ENCODE measurements at regions not wholly inside any gene's neighbourhood (a gene's known extent, or its start where the extent isn't known, plus 50 kb on each side); places are given as distances from the start of the nearest gene placed in this dataset.

GRCh38 chr6:27052731-27053082 lies 194.8 kb upstream of the PRSS16 start:
- DNase-seq (ENCODE audit: low spot score), result no peak

- DNase-seq (ENCODE audit: low spot score), result no peak
These were observed 193.8 kb upstream of the PRSS16 start for GRCh38 chr6:27053738-27054137.

DNA sequence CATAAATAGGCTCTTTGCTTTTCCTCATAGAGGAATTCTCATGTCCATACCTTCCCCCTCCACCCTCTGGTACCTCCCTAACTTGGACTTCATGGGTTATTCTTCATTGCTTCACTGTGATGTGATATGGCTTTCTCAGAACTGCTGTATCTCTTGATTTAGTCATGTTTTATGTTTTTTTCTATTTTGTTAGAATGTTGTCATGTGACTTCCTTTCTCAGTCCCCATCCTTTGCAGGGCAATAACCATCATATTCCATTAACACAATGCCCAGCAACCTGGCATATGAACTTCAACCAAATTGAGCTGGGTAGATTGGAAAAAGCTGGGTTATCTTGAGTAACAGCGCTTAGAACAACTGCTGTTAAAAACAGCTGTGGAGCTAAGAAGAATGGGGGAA lies 190.9 kb upstream of the PRSS16 start:
- DNase-seq (ENCODE audit: low spot score), result no peak

DNA sequence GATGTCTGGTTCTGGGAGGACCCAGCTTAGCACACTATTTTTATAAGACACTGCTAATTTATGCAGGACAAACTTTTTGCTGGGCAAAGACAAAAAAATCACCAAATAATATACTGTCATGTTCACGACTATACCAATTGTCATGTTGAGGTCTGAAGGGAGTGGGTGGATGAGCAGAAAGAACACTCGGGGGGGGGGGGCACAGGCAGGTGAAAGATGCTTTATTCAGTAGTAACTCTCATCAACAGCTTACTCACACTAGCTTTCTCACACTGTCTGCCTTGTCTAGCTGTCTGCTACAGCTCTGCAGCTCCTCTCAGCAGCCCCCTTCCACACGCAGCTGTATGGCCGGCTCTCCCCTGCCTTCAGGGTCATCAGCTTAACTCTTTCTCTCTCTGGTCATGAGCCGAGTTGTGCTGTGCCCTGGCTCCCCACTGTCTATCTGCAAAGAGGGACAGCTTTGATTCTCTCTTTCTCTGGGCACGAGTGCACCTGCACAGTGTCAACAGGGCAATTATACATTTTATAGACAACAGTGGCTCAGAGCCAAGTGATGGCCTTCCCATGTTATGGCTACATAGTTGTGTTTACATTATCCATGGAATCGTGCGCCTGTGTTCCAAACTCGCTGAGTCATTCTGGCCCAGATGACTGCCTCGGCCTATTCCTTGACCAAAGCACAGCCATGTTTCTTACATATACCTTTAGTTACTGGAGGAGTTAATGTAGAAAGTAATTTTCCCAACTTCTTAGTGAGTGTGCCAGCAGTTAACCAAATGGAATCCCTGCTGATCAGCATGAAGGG lies 187.7 kb upstream of the PRSS16 start:
- no peak for DNase-seq (ENCODE audit: low spot score)

DNA sequence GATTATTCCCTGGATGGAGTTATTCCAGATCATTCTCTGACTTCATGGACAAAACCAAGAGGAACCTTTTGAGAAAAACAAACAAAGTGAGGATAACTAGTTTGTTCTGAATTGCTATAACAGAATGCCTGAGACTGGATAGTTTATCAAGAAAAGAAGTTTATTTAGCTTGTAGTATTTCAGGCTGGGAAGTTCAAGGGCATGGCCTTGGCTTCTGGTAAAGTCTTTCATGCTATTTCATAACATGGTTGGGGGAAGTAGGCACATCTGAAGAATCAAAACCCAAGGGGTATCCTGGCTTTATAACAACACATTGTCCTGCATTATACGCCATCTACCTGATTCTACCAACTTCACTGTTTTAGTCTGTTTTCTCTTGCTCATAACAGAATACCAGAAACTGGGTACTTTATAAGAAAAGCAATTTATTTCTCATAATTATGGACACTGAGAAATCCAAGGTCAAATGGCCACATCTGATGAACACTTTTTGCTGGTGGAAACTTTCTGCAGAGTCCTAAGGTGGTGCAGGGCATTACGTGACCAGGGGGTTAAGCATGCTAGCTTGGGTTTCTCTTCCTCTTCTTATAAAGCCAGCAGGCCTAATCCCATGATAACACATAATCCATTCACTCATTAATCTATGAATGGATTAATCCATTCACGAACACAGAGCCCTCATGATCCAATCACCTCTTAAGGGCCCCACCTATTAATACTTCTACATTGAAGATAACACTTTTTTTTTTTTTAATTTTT lies 186.1 kb upstream of the PRSS16 start:
- DNase-seq (ENCODE audit: low spot score), result no peak

GRCh38 chr6:27062755-27063154 lies 184.7 kb upstream of the PRSS16 start:
- DNase-seq (ENCODE audit: low spot score), result no peak

- DNase-seq (ENCODE audit: low spot score), result no peak
These were observed 182.3 kb upstream of the PRSS16 start for GRCh38 chr6:27065183-27065582.

GRCh38 chr6:27066381-27066780 lies 181.1 kb upstream of the PRSS16 start:
- DNase-seq (ENCODE audit: low spot score), result no peak

GRCh38 chr6:27066802-27067201 lies 180.7 kb upstream of the PRSS16 start:
- DNase-seq (ENCODE audit: low spot score), result no peak

GRCh38 chr6:27073441-27073840 lies 174.1 kb upstream of the PRSS16 start:
- no peak for DNase-seq (ENCODE audit: low spot score)

GRCh38 chr6:27076116-27076515 lies 171.4 kb upstream of the PRSS16 start:
- no peak for DNase-seq (ENCODE audit: low spot score)

DNA sequence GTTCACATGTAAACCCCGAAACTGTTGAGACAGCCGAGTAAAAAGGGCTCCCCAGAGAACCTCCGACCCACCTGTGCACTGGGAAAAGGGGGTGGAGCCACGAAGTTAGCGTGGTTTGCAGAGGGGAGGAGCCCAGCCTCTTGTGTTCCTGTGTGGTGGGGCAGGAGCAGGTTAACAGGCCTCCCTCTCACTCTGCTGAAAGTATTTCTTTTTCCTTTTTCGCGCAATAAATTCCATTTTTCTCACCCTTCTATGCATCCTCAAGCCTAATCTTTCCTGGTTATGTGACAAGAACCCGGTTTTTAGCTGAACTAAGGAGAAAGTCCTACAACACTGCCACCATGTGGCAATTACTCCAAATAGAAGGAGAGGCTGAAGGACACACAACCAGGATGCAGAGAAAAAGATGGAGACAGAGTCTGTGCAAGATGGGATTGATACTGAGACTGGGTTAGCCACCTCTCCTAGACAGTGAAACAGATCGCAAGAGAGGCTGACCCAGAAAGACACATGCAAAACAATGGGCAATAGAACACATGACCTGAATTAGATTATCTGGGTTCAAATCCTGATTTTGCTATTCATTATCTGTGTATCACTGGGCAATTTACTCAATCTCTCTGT lies 168.7 kb upstream of the PRSS16 start:
- DNase-seq (ENCODE audit: low spot score), result peak; percentile 72

GRCh38 chr6:27081188-27081587 lies 166.3 kb upstream of the PRSS16 start:
- DNase-seq (ENCODE audit: low spot score), result no peak

DNA sequence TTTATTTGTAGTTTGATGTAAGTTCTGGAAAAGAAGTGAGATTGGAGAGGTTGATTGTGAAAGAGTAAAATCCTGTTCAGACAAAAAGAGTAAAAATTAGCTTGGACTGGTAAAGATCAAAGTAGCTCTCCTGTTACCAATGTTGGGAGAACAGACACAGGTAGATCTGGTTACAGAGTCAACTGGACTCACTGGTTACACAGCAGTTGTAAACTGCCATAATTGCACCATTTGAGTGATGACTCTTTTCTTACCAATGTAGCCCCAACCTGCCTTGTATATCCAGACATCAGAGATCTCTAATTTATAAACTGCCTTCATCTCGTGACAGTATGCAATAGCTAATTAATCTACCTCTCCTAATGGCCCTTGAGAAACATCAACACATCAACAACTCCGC lies 165.6 kb upstream of the PRSS16 start:
- DNase-seq (ENCODE audit: low spot score), result no peak

DNA sequence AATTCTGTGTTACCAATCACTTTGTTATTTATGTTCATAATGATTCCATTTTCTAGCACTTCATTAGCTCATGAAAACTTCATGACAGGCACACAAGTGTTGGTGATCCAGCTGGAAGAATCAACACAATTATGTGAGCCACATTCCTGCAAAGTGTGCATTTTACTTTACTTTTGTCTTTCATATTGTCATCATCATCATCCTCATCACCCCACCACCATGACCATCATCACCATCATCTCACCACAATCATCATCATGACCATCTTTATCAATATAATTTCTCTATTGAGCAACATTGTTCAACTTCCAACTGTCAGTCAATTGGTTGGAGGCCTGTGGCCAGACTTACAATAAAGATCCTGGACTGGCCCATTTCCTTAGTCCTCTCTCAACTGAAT lies 159.4 kb upstream of the PRSS16 start:
- DNase-seq (ENCODE audit: low spot score), result no peak

DNA sequence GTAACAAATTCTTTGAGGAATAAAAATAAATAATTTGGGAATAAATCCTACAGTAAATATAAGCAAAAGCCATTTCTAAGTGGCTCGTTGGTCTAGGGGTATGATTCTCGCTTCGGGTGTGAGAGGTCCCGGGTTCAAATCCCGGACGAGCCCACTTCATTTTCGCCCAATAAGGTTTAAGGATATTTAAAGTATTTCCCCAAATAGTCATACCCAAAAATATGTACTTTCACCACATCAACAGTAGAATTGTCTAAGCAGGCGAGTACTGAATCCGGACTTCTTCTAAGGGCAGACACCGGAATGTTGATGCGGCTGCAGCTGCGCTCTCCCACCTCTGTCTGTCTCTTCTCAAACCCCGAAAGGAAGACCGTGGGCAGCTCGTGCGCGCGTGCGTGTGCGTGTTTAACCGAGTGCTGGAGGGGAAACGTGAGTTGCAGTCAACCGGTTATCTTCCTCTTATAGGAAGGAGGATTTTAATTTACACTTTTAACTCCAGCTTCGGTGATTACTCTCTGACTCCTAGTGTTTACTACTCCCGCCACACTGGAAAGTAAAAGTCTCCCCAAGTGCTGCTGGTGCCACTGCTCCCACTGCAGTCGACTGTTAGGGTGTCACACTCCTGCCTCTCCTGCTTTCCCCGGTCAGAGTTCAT lies 155.7 kb upstream of the PRSS16 start:
- DNase-seq (ENCODE audit: low spot score), result peak; percentile 59

GRCh38 chr6:27092316-27092692 lies 155.2 kb upstream of the PRSS16 start:
- no peak for DNase-seq (ENCODE audit: low spot score)

- DNase-seq (ENCODE audit: low spot score), result no peak
These were observed 151.6 kb upstream of the PRSS16 start for GRCh38 chr6:27095914-27096313.

GRCh38 chr6:27096834-27097511 lies 150.5 kb upstream of the PRSS16 start:
- DNase-seq (ENCODE audit: low spot score), result no peak

GRCh38 chr6:27098956-27099355 lies 148.5 kb upstream of the PRSS16 start:
- DNase-seq (ENCODE audit: low spot score), result no peak

GRCh38 chr6:27100921-27101320 lies 146.6 kb upstream of the PRSS16 start:
- no peak for DNase-seq (ENCODE audit: low spot score)

GRCh38 chr6:27101824-27102223 lies 145.7 kb upstream of the PRSS16 start:
- peak; percentile 3 for DNase-seq (ENCODE audit: low spot score)
